EL (cell line): ENCODE measurements at regions not wholly inside any gene's neighbourhood (a gene's known extent, or its start where the extent isn't known, plus 50 kb on each side); places are given as distances from the start of the nearest gene placed in this dataset.

Source experiments
- DNase-seq: peaks from one replicate; pipeline ENCODE4 v3.0.0-alpha.2; 2016

DNA sequence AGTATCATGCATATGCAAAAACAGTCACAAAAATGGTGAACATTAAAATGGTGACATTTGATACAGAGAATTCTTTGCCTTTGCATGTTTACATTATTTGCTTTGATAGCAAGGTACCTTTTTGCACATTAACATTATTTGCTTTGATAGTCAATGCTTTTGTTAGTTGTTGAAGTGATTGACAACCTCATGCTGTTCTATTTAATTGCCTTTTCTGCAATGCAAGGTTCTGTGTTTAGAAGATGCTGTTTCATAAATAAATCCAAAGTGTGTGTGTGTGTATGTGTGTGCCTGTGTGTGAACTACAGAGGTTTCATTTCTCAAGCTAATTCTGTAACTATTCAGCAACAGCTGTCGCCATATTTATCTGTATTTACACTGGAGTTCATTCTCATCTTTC is 668.7 kb downstream of the NR2F1-AS1 start:
- no peak for DNase-seq

DNA sequence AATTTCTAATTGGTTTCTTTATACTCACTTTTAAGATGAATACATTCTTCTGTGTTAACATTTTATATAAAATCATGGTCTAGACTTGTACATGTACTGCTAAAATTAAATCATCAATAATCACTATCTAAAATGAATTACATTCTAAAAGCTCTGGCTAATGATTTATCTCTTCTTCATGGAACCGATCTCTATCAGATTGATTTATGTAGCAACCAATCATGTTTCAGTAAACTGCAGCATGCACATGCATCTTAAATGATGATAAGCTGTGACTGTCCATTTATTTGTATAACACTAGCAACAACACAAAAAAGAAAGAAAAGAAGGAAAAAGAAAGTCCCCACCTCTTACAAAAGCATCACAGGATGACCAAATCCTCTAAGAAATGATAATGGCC is 669.2 kb downstream of the NR2F1-AS1 start:
- DNase-seq: no peak

DNA sequence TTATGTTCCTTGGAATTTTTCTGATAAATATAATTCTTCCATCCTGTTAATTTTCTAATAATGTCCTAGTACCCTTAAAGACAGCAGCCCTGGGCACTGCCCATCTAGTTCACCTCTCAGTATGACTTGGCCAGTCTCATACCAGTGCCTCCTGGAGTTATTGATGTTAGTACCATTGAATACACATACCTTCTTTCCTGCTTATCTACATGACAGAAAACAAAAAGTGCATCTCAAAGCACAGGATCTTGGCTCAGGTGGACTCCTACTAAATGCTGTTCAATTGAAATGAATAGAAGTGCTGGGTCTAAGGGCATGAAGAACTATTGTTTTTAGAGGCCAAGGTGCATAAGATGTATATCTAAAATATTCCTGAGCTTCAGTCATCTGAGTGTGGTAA is 669.7 kb downstream of the NR2F1-AS1 start:
- DNase-seq: no peak

DNA sequence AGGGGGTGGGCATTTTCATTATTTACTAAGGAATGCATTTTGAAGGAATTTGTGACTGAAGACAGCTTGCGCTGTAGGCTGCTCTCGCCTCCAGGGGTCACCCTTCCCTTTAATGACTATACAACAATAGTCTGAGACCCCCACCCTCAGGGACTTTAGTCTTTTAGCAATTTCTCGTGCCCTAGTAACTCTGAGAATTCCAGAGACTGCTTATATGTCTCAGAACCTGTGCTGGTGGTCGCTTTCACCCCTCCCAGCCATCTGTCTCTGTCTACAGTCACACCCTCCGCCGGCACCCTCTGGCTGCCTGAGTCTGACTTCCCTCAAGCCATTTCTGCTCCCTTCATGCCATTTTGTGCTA is 671.4 kb downstream of the NR2F1-AS1 start:
- DNase-seq: peak; percentile 16

DNA sequence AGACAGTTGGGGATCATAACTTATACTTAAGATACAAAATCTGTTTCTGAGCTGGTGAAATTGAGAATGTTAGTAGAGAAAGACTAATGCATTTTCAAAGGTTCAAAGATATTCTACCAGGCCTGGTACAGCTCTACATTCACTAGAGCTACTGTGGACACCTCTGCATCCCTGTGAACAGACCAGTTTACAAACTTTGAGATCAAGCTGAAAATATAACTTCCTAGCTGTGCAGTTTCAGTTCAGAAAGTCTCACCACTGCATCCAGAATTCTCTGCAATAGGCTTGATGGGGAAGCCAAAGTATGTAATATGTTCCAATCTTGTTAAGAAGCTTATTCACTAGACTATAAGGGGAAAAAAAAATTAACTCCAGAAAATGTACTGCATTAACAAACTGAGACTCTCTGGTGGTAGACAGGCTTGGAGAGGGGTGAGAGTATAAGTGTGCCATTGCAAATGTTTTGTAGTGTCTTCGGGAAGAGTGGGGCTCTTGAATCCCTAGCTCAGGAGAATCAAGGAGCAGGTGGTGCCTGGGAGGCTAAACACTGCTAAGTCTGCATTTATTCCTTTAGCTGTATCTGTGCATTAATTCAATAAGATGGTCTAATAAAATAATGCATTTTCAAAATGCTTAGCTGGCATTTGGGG is 671.9 kb downstream of the NR2F1-AS1 start:
- no peak for DNase-seq

DNA sequence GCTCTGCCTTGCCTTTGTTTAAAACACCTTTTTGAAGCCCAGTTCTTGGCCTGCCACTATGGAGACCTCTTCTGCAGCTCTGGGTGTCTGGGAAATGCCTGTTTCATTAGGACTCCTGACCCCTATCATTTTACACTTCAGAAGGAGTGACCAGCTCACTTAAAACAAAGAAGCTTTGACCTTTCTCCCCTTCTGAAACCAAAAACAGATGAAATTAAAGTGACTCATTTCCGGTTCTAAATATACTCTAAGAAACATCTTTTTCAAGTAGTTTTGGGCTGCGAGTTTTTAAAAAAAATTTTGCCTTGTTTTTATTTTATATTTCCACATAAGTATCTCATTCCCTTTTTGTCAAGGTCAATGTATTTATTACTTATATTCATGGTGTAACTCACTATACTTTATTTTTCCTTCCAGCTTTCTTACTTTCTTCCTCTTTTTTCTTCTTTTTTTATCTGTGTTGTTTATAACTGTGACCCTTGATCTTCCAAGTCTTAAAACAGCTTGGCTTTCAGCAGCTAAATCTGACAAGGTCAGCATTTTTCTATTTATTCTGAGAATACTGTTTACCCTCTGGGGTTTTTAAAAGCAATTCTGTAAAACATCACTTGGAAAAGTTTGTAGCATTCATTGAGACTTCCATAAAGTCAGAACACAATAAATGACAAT is 672.9 kb downstream of the NR2F1-AS1 start:
- DNase-seq: peak; percentile 76

DNA sequence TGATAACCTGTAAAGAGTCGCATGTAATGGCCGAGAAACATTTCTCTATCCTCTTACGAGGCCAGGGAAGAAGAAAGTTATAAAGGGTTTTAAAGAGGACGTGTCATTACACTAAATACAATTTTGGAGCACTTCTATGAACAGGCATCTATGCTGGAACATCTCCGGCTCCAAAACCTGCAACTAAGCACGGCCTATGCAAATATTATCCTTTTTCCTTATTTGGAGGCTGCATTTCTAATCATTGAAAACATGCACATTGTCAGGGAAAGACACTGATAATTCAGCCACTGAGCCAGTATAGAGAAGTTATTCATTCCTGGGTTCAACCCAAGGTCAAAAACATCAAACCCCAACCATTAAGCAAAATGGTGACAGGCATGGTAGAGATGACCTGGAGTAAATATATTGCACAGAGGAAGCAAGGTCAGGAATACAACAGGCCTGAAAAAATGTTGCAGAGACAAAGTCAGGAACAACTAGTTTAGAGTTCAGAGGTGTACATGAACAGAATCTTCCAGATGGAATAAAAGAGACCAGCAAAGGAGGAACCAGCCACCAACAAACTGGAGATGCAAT is 674.1 kb downstream of the NR2F1-AS1 start:
- no peak for DNase-seq

DNA sequence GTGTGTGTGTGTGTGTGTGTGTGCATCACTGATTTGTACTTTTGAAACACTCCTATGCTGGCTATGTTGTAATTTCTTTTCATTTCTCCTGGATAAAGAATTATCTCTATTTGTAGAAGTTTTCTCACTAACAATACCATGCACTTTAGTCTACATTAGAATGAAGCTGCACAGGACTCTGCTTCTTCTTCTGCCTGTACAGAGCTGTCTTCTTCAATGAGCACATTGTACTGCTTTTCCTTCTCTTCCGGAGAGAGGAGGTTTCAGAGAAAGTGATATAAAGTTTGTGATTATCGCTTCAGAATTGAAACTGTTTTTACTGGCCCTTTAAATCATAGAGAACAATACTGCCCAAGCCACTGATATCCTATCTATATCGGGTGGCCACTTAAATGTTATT is 677.0 kb downstream of the NR2F1-AS1 start:
- no peak for DNase-seq

DNA sequence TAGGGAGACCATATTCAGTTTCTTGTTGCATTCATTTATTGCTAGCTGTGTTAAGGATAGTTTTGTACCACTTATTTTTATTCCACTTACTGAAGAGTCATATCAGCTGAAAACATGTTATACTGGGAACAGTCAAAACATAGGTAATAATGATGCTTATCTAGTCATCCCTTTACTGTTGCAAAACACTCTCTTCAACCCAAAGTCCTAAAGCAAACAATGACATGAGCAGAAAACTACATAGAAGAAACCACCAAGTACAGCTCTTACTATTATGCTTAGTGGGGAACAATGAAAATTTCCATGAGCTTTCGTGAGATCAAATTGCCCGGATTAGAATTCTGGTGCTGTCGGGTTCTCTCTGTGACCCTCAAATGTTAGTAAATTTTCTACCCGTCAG is 681.4 kb downstream of the NR2F1-AS1 start:
- no peak for DNase-seq

DNA sequence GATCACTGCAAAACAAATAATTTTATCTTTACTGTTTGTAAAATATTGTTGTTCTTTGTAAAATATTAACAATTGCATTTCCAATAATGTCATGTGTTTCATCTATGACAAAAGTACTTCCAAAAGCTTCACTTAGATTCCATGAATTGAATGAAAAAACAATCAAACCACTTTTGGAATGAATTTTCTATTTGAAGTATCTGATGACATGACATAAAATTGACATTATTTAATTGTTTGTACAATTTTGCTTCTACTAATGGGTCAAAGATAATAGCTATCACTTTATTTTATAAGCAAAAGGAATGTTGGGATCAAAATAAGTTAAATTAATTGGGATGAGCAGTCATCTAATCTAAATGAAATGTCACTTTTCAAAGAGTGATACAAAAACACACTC is 684.3 kb downstream of the NR2F1-AS1 start:
- no peak for DNase-seq

DNA sequence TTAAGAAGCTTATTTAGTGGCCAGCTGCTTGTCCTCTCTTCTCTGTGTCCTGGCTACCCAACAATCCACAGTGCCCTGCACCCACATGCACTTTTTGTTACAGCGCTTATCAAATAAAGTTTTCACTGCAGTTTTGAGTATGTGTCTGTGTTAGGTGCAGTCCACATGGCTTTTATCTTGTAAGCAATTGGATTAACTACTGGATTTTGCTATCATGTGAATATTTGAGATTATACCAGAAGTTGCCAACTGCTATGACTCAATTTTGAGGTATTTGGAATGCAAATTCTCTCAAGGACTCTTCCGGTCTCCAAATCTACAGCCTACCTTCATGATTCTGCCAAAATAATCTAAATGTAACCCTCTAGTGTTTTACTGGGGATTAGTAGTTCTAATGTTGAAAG is 690.2 kb downstream of the NR2F1-AS1 start:
- DNase-seq: peak; percentile 60

DNA sequence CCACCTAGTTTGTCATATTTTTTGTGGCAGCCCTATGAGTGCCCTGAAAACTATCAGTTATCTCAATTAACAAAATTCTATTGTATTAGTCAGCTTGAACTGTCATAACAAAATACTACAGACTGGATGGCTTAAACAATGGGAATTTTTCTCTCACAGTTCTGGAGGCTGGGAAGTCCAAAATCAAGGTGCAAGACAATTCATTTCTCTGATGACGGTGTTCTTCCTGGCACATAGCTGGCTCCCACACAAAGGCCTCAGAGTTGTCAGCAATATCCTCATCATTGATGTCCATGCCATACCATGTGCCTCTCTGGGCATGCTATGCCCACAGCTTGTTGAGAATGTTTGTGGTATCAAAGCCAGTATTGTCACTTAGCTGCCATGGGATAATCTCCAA is 691.9 kb downstream of the NR2F1-AS1 start:
- no peak for DNase-seq

DNA sequence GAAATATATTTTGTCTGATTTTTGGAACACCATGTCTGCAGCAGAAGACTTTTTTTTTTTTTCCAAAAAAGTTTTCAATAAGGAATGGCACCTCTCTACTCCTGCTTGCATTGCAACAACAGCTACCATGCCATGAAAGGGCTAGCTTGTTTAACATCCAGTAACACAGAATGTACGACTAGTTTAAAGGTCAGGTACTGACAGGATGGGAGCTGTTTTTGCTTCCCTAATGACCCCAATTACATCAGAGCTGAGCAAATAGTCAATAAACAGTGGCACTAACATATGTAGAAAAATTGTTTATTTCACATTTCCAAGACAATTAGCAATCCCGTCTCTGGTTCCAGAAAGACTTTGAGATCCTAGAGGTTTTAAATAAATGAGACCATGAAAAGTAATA is 693.8 kb downstream of the NR2F1-AS1 start:
- no peak for DNase-seq

DNA sequence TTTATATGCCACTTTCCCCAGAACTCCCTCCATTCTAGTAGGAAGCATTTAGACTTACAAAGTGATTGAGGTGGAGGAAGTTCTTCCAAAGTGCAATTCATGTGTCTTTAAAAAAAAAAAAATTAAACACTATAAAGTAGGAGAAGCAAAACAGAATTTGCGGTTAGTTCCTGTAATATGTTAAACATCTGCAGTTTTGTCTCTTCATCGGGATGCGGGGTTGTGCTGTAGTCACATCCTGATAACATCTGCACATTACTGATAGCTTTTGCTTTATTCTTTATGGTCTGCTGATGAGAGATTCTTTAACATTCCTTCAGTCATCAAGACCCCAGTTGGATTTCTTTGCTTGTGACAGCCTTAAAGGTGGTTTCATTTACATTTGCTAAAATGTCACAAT is 694.3 kb downstream of the NR2F1-AS1 start:
- DNase-seq: peak; percentile 28

DNA sequence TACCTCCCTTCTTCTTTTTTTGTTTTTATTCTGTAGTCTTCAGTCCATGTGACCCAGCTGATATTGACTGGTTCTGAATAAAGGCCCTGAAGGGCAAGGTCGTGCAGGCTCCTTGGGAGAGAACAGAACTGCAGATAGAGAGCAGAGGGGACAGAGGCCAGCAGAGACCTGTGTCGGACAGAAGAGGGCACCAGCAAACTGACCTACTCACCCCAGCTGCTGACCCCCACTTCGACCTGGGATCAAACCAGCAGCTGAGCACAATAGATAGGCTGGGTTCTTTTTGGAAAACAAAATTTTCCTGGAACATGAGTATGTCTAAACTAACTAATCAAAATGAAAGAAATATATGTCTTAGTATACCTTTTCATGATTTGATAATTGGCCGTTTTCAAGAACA is 695.1 kb downstream of the NR2F1-AS1 start:
- no peak for DNase-seq

DNA sequence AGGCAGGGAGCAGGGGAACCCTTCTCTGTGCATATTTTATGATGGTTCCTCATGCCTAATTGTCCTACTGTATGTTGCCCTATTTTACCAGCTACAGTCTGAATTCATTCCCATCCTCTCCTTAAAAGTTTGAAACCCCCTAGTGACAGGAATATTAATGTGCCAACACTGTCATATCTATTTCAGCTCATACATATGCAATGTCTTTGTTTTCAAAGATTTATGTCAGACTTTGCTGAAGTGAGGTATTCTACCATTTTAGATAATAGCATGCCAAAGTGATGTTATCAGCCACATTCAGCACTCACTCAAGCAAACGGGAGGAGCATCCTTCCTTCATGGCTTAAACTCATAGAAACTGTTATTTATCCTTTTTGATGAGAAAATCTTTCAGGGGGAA is 696.5 kb downstream of the NR2F1-AS1 start:
- no peak for DNase-seq

DNA sequence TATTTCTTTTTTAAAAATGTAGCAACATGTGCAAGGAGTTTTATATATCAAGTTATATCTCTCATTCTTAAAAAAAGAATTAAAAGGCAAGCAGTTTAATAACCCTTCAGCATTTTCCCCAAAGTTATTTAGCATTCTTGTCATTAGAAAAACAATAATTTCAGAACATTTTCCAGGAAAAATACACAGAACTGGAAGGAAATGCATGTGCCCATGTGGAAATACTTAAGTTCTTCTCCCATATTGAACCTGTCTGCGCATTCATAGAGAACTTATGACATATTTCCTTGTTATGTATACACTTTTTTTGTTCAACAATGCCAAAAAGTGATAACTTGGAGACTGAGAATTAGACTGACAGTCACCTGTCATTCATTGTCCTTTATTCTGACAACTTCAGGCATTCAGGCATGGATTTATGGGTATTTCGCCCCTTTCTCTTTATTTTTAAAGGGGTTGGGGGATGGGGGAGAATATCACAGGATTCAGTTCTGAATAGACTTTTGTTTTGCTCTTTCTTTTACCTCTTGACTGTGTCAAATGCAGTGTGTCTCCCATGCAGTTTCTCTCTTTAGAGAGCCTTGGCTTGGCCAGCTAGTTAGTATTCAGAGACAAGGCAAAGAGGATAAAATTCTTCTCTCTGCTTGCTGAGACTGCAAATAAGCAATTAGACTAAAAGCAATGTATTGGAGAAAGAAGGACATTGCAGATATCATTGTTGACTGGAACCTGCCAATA is 701.0 kb downstream of the NR2F1-AS1 start:
- no peak for DNase-seq

DNA sequence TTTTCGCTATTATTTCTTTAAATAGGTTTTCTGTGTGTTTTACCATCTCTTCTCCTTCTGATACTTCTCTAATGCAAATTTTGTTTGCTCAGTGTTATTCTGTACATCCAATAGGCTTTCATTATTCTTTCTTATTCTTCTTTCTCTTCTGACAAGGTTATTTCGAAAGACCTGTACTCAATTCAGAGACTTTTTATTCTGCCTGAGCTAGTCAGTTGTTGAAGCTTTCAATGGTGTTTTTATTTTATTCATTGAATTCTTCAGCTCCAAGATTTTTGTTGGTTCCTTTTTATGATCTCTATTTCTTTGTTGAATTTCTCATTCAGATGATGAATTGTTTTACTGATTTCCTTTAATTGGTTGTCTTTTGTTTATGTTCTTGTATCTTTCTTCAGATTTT is 706.2 kb downstream of the NR2F1-AS1 start:
- DNase-seq: no peak

DNA sequence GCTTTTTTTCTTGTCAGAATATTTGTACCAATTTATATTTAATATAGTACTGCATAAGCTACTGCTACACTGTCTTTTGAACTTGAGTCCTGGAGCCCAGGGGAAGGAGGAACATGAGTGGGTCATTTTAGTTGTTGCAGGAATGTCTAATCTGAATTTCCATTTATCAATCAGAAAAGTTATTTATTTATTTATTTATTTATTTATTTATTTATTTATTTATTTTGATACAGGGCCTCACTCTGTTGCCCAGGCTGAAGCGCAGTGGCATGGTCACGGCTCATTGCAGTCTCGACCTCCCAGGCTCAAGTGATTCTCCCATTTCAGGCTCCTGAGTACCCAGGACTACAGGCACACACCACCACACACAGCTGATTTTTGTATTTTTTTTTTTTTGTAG is 712.6 kb downstream of the NR2F1-AS1 start:
- no peak for DNase-seq

DNA sequence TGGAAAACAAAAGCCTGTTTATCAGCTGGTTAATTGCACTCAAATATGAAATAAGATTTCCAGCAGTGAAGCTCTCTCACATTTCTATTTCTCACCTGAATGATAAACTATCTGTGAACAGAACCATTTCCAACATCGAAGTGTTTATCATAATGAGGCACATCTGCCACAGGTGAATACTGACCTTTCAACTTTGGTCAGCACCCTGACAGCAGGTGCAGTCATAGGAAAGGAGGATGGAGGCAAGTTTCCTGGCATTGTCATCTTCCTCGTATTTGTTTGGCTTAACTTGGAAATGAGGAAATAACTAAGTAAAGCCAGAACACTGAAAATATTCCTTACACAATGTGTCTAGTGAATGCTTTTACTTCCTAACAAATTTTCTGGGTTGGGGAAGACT is 716.4 kb downstream of the NR2F1-AS1 start:
- DNase-seq: no peak

DNA sequence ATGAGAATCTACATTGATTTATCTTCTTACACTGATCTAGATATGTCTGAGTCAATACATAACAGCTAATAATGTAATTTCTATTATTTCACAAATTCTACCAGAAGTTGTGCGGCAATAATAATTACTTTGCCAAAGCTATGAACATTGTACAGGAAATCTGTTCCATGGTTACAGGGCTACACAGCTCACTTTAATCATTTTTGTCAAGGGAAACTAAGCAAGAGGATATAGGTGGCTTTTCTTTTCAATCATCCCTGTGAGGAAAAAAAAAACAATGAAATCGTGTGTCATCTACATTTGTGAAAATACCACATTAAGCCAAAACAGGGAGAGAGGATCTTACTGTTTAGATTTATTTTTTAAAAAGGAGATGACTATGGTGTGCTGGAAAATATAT is 717.4 kb downstream of the NR2F1-AS1 start:
- no peak for DNase-seq

DNA sequence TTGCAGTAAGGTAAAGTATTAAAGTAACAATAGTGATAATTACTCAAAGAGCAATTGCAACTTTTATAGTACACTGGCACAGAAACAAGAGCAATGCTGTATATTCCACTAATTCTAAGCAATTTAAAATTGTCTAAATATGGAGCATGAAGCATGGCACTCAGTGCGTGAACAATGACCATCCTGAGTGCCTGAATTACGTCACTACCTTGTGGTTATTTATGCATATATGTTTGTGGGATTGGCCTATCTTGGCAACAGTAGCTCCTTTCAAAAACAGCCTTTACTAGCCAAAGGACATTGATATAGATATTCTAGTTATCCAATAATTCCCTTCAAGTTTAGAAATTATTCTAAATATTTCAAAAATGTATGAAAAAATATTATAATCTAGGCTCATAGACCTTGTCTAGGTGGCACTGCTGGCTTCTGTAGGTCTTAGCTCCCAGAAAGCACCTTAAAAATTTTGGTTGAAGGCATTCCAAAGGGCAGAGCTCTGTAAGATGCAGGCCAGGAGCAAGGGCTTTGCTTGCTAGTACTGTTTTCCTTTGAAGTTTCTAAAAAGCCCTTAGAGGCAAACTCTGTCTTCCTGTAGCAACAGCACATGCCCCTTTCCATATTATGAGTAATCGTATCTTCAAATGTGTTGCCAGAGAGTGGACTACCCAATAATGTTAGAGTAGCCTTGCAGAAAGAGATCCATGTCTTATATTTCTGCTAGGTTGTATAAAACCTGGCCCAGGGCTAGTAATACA is 719.3 kb downstream of the NR2F1-AS1 start:
- DNase-seq: no peak

DNA sequence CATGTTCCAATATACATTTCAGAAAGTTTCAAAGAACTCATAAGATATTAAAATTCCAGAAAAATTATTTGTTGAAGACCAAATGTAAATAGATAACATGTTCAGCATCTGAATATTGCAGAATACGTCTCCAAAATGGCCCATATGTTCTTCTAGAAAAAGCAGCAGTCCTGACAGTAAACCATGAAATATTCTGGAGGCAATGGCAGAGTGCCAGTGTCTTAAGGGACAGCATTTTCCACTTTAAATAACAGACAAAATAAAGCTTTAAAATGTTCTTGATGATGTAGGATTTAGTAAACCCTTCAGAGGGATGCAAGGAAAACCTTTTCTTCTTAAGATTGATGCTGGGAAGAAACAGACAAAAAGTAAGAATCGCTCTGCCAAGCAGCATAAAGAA is 721.0 kb downstream of the NR2F1-AS1 start:
- DNase-seq: no peak
